Endothelial cell of umbilical vein (primary cell): ENCODE measurements at regions not wholly inside any gene's neighbourhood (a gene's known extent, or its start where the extent isn't known, plus 50 kb on each side); places are given as distances from the start of the nearest gene placed in this dataset.

ENCODE experiments used
- BruUV-seq: library from RNA; stranded (reverse); fragments of 400-500 nt; replicated peaks from 2 replicates; lab custom pipeline; 2021; lab: Mats Ljungman, UMichigan
- CTCF ChIA-PET: fragments of 300-600, 350-600 bp; sonication (Branson Sonifier 250); formaldehyde crosslinking; loops from one replicate; lab custom pipeline; 2021; ENCODE audit warnings: antibody characterized with exemption, inconsistent platforms; lab: Charles Lee
- POLR2A ChIA-PET: fragments of 300-600, 350-600 bp; sonication (Branson Sonifier 250); formaldehyde crosslinking; loops from one replicate; lab custom pipeline; 2021; ENCODE audit warnings: antibody characterized with exemption, inconsistent platforms; lab: Charles Lee
- DNase-seq: peaks from one replicate; pipeline ENCODE4 v3.0.0-alpha.2; 2011; ENCODE audit warnings: low read depth, low spot score
- FAIRE-seq: peaks from 2 replicates; lab custom pipeline; 2011; peaks lifted over from hg19 to GRCh38; lab: Jason Lieb, UNC
- H2AFZ ChIP-seq: 2 replicates; pipeline ENCODE4 v1.6.0; 2012; ENCODE audit warnings: low read depth, low read length, control low read depth, inconsistent platforms
- H3K27ac ChIP-seq: 2 replicates; pipeline ENCODE4 v1.5.1; 2011; ENCODE audit warnings: low read depth, mild to moderate bottlenecking, control low read depth, low read length, moderate library complexity; ENCODE audit not compliant: insufficient read depth
- H3K27me3 ChIP-seq, 2 experiments: 2 replicates each; pipeline versions ENCODE4 v1.6.0 to v1.6.1; 2011; ENCODE audit warnings: low read length in 2 of 2, mixed read lengths in 1 of 2; ENCODE audit not compliant: control insufficient read depth in 2 of 2, insufficient read depth in 2 of 2
- H3K36me3 ChIP-seq, 2 experiments: 2 replicates in 1 of 2; 3 replicates in 1 of 2; pipeline ENCODE4 v1.5.1; 2011; ENCODE audit warnings: low read length in 2 of 2, mild to moderate bottlenecking in 1 of 2, moderate library complexity in 1 of 2; ENCODE audit not compliant: control insufficient read depth in 2 of 2, insufficient read depth in 2 of 2; ENCODE audit errors: extremely low read depth in 1 of 2
- H3K4me1 ChIP-seq: 3 replicates; pipeline ENCODE4 v1.5.1; 2011; ENCODE audit warnings: mild to moderate bottlenecking, low read length; ENCODE audit not compliant: control insufficient read depth, insufficient read depth; ENCODE audit errors: extremely low read depth
- H3K4me2 ChIP-seq: 2 replicates; pipeline ENCODE4 v1.6.1; 2011; ENCODE audit warnings: low read length, control low read depth, mixed read lengths; ENCODE audit not compliant: insufficient read depth
- H3K4me3 ChIP-seq, 3 experiments: fragments of 200-600 bp in 1 of 3; sonication (generic), shearing (Covaris generic) in 1 of 3; replicated peaks in 1 of 3; 2 replicates each; pipeline ENCODE4 v1.5.1; 2011 to 2016; ENCODE audit warnings: control low read depth in 3 of 3, low read length in 3 of 3, mild to moderate bottlenecking in 2 of 3, inconsistent platforms in 1 of 3, low read depth in 1 of 3, moderate library complexity in 1 of 3; ENCODE audit not compliant: insufficient read depth in 1 of 3
- H3K79me2 ChIP-seq: 2 replicates; pipeline ENCODE4 v1.6.0; 2012; ENCODE audit warnings: low read length, inconsistent platforms; ENCODE audit not compliant: control insufficient read depth, insufficient read depth
- H3K9ac ChIP-seq: replicated peaks from 2 replicates; pipeline ENCODE3; 2011; ENCODE audit warnings: low read length, control low read depth; ENCODE audit not compliant: insufficient read depth; ENCODE audit errors: extremely low read depth
- H3K9me1 ChIP-seq: replicated peaks from 3 replicates; pipeline ENCODE4 v1.6.0; 2011; ENCODE audit warnings: mild to moderate bottlenecking, low read length; ENCODE audit not compliant: control insufficient read depth, insufficient read depth; ENCODE audit errors: extremely low read depth
- H3K9me3 ChIP-seq: replicated peaks from 2 replicates; pipeline ENCODE4 v1.5.1; 2012; ENCODE audit warnings: low read length, inconsistent platforms; ENCODE audit not compliant: control insufficient read depth, insufficient read depth
- H4K20me1 ChIP-seq: replicated peaks from 2 replicates; pipeline ENCODE3; 2011; ENCODE audit warnings: mild to moderate bottlenecking, low read length; ENCODE audit not compliant: control insufficient read depth, insufficient read depth; ENCODE audit errors: extremely low read depth
- EZH2 ChIP-seq: IDR thresholded peaks from 2 replicates; pipeline ENCODE4 v1.6.1; 2012; ENCODE audit warnings: borderline replicate concordance, low read depth, mild to moderate bottlenecking, moderate library complexity, low read length, inconsistent platforms; ENCODE audit not compliant: severe bottlenecking
- FOS ChIP-seq: IDR thresholded peaks from 2 replicates; pipeline ENCODE4 v1.6.1; 2011; ENCODE audit warnings: mild to moderate bottlenecking, low read length, moderate library complexity, borderline replicate concordance; ENCODE audit not compliant: insufficient read depth
- GATA2 ChIP-seq: IDR thresholded peaks from 2 replicates; pipeline ENCODE4 v1.7.0; 2011; ENCODE audit warnings: low read depth, mild to moderate bottlenecking, moderate library complexity, mixed read lengths, low read length; ENCODE audit not compliant: insufficient read length, insufficient read depth
- JUN ChIP-seq: IDR thresholded peaks from 2 replicates; pipeline ENCODE4 v1.6.1; 2011; ENCODE audit warnings: borderline replicate concordance, low read depth; ENCODE audit not compliant: insufficient read length, insufficient read depth
- MYC ChIP-seq: IDR thresholded peaks from one replicate; pipeline ENCODE4 v1.6.1; 2011; ENCODE audit warnings: mild to moderate bottlenecking, low read depth, low read length
- POLR2A ChIP-seq: IDR thresholded peaks from 2 replicates; pipeline ENCODE4 v1.6.1; 2012; ENCODE audit warnings: low read depth, mild to moderate bottlenecking, control low read depth, low read length
- POLR2AphosphoS5 ChIP-seq: IDR thresholded peaks from 2 replicates; pipeline ENCODE4 v1.6.1; 2012; ENCODE audit warnings: low read depth, mild to moderate bottlenecking, control low read depth, low read length, moderate library complexity; ENCODE audit not compliant: insufficient read depth
- dilution Hi-C: fragments of 300-500 bp; cut with MboI; formaldehyde crosslinking; loops from one replicate; pipeline ENCODE4 v1.15.0; 2019; ENCODE audit warnings: low sequenced_read_pairs; ENCODE audit not compliant: extremely low pct_ligation_motif_present
- intact Hi-C: fragments of 100-400 bp; cut with micrococcal nuclease; formaldehyde crosslinking; loops from one replicate; pipeline ENCODE4 v1.10.0; 2022
- TF ChIP-seq, protein P1 (sequence below): IDR thresholded peaks from 2 replicates; pipeline ENCODE4 v1.6.1; 2011; ENCODE audit not compliant: insufficient read depth, insufficient read length
- TF ChIP-seq, protein P2 (sequence below), 2 donors: IDR thresholded peaks; 1 replicate in 1 of 2; 2 replicates in 1 of 2; pipeline ENCODE4 v1.5.1; 2011; ENCODE audit warnings: low read length in 2 of 2, mild to moderate bottlenecking in 2 of 2, moderate library complexity in 2 of 2, control low read depth in 1 of 2, inconsistent platforms in 1 of 2, low read depth in 1 of 2; ENCODE audit not compliant: insufficient read depth in 1 of 2; ENCODE audit errors: extremely low read depth in 1 of 2

GRCh38 chr11:57055744-57056143 is 67.0 kb downstream of the OR5AK2 start:
- CTCF ChIA-PET = interaction anchor here (1.2 kb wide), 1 partner anchor 194 kb away, joined by 3 read pairs; no protein-coding TSS in a partner anchor
- no TSS peak for BruUV-seq
- dilution Hi-C loops = no loop called here

More at GRCh38 chr11:57055744-57056143, 67.0 kb downstream of the OR5AK2 start:
- no peaks in the 10 kb centered on the region for H4K20me1 ChIP-seq
- H3K9ac ChIP-seq = no peak overlapping the region
- intact Hi-C loops = no loop called here
- FAIRE-seq = no peak
- H3K9me3 ChIP-seq = no peaks in the 10 kb centered on the region
- no peak overlapping the region for H3K27ac ChIP-seq
- DNase-seq = no peak
- POLR2A ChIA-PET = no interaction called here
- H3K27me3 ChIP-seq = peaks cover 2 to 3% of the 10 kb centered on the region in 2 experiments
- H3K79me2 ChIP-seq = no peaks in the 10 kb centered on the region
- no peak overlapping the region for H2AFZ ChIP-seq
- H3K4me1 ChIP-seq = no peaks in the 10 kb centered on the region
- H3K9me1 ChIP-seq = no peaks in the 10 kb centered on the region
- TF ChIP-seq POLR2AphosphoS5 (no peak), EZH2 (no peak), JUN (no peak), MYC (no peak), FOS (no peak), GATA2 (no peak), POLR2A (no peak)
- TF ChIP-seq, protein P1, sequence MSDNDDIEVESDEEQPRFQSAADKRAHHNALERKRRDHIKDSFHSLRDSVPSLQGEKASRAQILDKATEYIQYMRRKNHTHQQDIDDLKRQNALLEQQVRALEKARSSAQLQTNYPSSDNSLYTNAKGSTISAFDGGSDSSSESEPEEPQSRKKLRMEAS = no peak
- TF ChIP-seq, protein P2, sequence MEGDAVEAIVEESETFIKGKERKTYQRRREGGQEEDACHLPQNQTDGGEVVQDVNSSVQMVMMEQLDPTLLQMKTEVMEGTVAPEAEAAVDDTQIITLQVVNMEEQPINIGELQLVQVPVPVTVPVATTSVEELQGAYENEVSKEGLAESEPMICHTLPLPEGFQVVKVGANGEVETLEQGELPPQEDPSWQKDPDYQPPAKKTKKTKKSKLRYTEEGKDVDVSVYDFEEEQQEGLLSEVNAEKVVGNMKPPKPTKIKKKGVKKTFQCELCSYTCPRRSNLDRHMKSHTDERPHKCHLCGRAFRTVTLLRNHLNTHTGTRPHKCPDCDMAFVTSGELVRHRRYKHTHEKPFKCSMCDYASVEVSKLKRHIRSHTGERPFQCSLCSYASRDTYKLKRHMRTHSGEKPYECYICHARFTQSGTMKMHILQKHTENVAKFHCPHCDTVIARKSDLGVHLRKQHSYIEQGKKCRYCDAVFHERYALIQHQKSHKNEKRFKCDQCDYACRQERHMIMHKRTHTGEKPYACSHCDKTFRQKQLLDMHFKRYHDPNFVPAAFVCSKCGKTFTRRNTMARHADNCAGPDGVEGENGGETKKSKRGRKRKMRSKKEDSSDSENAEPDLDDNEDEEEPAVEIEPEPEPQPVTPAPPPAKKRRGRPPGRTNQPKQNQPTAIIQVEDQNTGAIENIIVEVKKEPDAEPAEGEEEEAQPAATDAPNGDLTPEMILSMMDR (IDR thresholded peaks at IDR 0.05; ENCODE audit: extremely low read depth in 1 of 2, insufficient read depth in 1 of 2, low read depth in 1 of 2, low read length in 2 of 2) = no peak
- no peak overlapping the region for H3K4me2 ChIP-seq
- H3K4me3 ChIP-seq = no peak overlapping the region
- no peaks in the 10 kb centered on the region for H3K36me3 ChIP-seq
